ENCODE measurements at regions not wholly inside any gene's neighbourhood (a gene's known extent, or its start where the extent isn't known, plus 50 kb on each side); places are given as distances from the start of the nearest gene placed in this dataset.

- TF ChIP-seq CTCF (IDR thresholded peaks at IDR 0.05; ENCODE audit: low read depth, low read length) (no peak), POLR2A (IDR thresholded peaks at IDR 0.05; ENCODE audit: extremely low read depth, insufficient read length) (no peak)
Observed at GRCh38 chr17:65453204-65453931, 108.1 kb downstream of the AXIN2 start.

Measured in NB4 (cell line).